Activated CD4-positive, alpha-beta memory T cell treated with anti-CD3 and anti-CD28 coated beads for 36 hours (primary cell): ENCODE measurements at regions not wholly inside any gene's neighbourhood (a gene's known extent, or its start where the extent isn't known, plus 50 kb on each side); places are given as distances from the start of the nearest gene placed in this dataset.

Experiments used
- CTCF ChIA-PET: fragments of 350-600 bp; sonication (Branson Sonifier 250); formaldehyde crosslinking; loops from one replicate; lab custom pipeline; 2021; ENCODE audit warnings: antibody characterized with exemption, inconsistent platforms; lab: Charles Lee
- POLR2A ChIA-PET: fragments of 350-600 bp; sonication (Branson Sonifier 250); formaldehyde crosslinking; loops from one replicate; lab custom pipeline; 2021; ENCODE audit warnings: antibody characterized with exemption; lab: Charles Lee
- DNase-seq: peaks from one replicate; pipeline ENCODE4 v3.0.0-alpha.2; 2020
- H3K27ac Mint-ChIP-seq: one replicate; pipeline ENCODE4 v1.8.0; 2021; ENCODE audit warnings: mixed read lengths
- H3K27me3 Mint-ChIP-seq: one replicate; pipeline ENCODE4 v1.8.0; 2021; ENCODE audit warnings: mixed read lengths
- H3K36me3 Mint-ChIP-seq: one replicate; pipeline ENCODE4 v1.8.0; 2021; ENCODE audit warnings: mixed read lengths
- H3K4me1 Mint-ChIP-seq: one replicate; pipeline ENCODE4 v1.8.0; 2021; ENCODE audit warnings: low read depth, mixed read lengths
- H3K4me3 Mint-ChIP-seq: one replicate; pipeline ENCODE4 v1.8.0; 2021; ENCODE audit warnings: mild to moderate bottlenecking, mixed read lengths
- H3K9me3 Mint-ChIP-seq: one replicate; pipeline ENCODE4 v1.8.0; 2021; ENCODE audit warnings: mixed read lengths
- intact Hi-C: fragments of 100-400 bp; cut with micrococcal nuclease; formaldehyde crosslinking; loops from one replicate; pipeline ENCODE4 v1.15.1; 2023

DNA sequence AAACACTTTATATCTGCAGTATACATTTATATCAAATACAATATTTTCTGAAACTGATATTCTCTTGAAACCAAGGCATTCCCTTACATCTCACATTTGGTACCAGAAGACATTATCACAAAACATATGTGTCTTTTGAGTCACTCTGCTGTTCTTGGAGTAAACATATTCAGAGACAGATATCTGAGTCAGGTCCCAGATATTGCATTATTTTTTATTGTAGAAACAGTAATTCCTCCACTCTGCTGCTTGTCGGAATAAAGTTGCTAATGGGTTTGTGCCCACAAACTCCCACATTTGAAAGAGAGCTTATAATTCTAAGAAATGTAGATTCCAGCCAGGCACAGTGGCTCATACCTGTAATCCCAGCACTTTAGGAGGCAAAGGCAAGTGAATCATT is 261.1 kb upstream of the DAPK1 start:
- H3K4me1 Mint-ChIP-seq, result no peaks in the 10 kb centered on the region
- peaks cover 2% of the 10 kb centered on the region for H3K9me3 Mint-ChIP-seq
- H3K27ac Mint-ChIP-seq, result no peak overlapping the region
- ChIA-PET CTCF (no interaction called here), POLR2A (no interaction called here)
- H3K4me3 Mint-ChIP-seq, result no peak overlapping the region
- DNase-seq, result no peak
- H3K27me3 Mint-ChIP-seq, result peaks cover 10% of the 10 kb centered on the region
- intact Hi-C loops, result no loop called here
- no peaks in the 10 kb centered on the region for H3K36me3 Mint-ChIP-seq

DNA sequence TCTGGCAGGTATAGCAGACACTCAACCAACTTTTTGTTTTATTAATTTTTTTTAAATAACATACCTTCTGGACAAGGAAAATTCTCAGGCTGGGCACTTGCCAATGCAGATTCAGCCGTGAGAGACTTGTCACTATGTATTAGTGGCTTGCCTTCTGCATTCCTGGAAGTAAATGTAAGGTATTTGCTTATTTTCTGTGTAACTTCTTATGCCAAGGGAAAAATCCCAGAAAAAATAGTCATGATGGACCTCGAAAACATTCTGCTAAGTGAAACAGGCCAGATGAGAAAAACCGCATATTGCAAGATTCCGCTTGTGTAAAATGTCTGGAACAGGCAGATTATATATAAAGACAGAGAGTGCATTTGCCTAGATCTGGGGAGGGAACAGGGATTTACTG is 260.3 kb upstream of the DAPK1 start:
- H3K27ac Mint-ChIP-seq, result no peak overlapping the region
- peaks cover 10% of the 10 kb centered on the region for H3K27me3 Mint-ChIP-seq
- no peaks in the 10 kb centered on the region for H3K9me3 Mint-ChIP-seq
- ChIA-PET CTCF (no interaction called here), POLR2A (no interaction called here)
- no peak overlapping the region for H3K4me3 Mint-ChIP-seq
- intact Hi-C loops, result no loop called here
- DNase-seq, result no peak
- no peaks in the 10 kb centered on the region for H3K4me1 Mint-ChIP-seq
- H3K36me3 Mint-ChIP-seq, result no peaks in the 10 kb centered on the region

DNA sequence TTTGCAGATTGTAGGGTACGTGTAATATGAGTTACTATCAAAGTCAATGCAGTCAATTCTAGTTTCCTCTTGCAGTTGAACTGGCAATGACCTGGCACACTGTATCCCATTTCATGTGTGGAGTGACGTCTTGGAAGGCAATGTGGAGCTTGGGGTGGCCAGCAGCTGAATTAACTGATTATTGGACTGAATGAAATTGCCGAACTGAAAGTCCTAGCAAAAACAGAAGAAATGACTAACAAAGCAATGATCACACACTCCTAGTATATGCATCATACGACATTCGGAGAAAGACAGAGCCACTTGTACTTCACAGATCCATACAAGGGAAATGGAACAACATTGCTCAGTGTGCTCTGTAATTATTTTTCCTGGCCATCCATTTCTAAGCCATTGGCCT is 259.1 kb upstream of the DAPK1 start:
- CTCF ChIA-PET, result no interaction called here

DNA sequence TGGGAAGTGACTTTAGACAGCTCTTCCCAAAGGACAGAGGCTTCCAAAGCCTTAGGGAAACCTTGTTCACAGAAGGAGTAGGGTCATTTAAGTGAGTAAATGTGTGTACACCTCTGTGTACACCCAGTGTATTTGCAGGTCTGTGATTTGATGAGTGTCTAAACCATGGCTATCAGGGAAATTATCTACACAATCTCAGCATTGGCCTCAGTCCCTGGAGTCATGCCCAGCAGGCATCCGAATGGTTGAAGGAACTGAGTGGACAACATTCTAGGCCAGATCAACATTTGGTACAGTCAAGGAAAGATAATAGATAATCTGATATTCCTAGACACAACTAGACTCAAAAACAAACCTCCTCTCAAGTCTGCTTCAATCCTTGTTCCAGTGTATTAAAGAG is 258.4 kb upstream of the DAPK1 start:
- intact Hi-C loops, result no loop called here
- peaks cover 8% of the 10 kb centered on the region for H3K27me3 Mint-ChIP-seq

More for the DNA sequence above, 259.1 kb upstream of the DAPK1 start:
- Mint-ChIP-seq H3K4me1 (peaks cover 2% of the 10 kb centered on the region), H3K27me3 (peaks cover 8% of the 10 kb centered on the region), H3K27ac (no peak overlapping the region), H3K4me3 (no peak overlapping the region), H3K9me3 (no peaks in the 10 kb centered on the region), H3K36me3 (no peaks in the 10 kb centered on the region)
- intact Hi-C loops, result no loop called here
- POLR2A ChIA-PET, result no interaction called here
- DNase-seq, result no peak

DNA sequence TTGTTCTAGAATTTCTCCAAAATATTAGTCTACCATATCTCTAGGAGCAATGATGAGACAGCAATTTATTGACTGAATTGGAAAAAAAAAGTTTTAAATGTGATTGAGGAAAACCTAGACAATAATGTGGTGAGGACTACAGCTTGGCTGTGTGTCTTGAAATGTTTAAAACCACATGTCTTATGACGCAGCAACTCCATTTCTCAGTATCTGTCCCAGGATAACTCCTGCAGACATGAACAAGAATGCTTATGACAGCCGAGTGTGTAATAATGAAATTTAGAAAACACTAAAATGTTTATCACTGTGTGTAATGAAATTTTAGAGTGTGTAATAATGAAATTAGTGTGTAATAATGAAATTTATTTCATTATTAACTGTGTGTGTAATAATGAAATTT is 254.1 kb upstream of the DAPK1 start:
- H3K4me1 Mint-ChIP-seq, result peaks cover 2% of the 10 kb centered on the region
- no peak overlapping the region for H3K27ac Mint-ChIP-seq
- ChIA-PET POLR2A (no interaction called here), CTCF (no interaction called here)
- no peak for DNase-seq
- H3K36me3 Mint-ChIP-seq, result no peaks in the 10 kb centered on the region
- peaks cover 17% of the 10 kb centered on the region for H3K27me3 Mint-ChIP-seq
- intact Hi-C loops, result no loop called here
- H3K4me3 Mint-ChIP-seq, result no peak overlapping the region
- no peaks in the 10 kb centered on the region for H3K9me3 Mint-ChIP-seq

More for the DNA sequence above, 258.4 kb upstream of the DAPK1 start:
- Mint-ChIP-seq H3K27ac (no peak overlapping the region), H3K9me3 (no peaks in the 10 kb centered on the region), H3K4me3 (no peak overlapping the region), H3K4me1 (peaks cover 2% of the 10 kb centered on the region), H3K36me3 (no peaks in the 10 kb centered on the region)
- POLR2A ChIA-PET, result no interaction called here
- CTCF ChIA-PET, result no interaction called here
- DNase-seq, result no peak

DNA sequence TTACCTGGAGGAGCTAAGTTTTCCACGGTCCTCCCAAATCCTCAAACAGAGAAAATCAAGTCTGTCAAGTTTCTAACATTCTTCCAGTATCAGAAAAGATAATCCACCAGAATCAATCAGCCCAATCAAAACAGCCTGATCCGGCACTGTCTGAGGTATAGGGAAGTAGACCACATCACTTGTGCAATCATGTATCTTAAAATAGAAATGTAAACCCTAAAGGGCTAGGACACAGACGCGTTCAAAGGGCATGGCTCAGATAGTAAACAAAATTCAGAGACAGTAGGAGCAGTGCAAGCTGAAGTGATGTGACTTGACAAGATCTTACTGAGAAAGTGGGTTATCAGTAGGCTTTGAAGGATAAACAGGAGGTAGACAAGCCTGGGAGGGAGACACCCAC is 252.4 kb upstream of the DAPK1 start:
- H3K27me3 Mint-ChIP-seq, result peaks cover 14% of the 10 kb centered on the region
- no peak for DNase-seq
- H3K27ac Mint-ChIP-seq, result no peak overlapping the region
- CTCF ChIA-PET, result no interaction called here
- intact Hi-C loops, result no loop called here
- H3K36me3 Mint-ChIP-seq, result no peaks in the 10 kb centered on the region
- POLR2A ChIA-PET, result no interaction called here
- no peaks in the 10 kb centered on the region for H3K9me3 Mint-ChIP-seq
- H3K4me3 Mint-ChIP-seq, result no peak overlapping the region
- H3K4me1 Mint-ChIP-seq, result peaks cover 2% of the 10 kb centered on the region

DNA sequence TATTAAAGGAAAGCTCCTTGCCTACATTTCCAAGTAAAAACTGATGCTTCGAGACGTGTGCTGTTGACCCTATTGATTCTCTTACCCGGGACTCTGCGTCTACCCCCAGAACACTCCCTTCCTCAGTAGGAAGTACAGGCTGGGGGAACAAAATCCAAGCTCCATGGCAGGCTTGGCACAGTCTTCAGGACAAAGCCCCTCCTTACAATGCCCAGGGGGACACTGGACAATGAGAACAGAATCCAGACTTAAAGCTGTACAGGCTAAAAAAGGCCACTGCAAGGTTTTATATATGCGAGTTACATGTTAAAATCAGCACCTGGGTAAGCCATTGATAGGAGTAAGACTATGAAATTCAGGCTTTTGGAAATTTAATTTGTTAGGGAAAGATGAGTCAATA is 250.6 kb upstream of the DAPK1 start:
- POLR2A ChIA-PET, result no interaction called here
- H3K27me3 Mint-ChIP-seq, result peaks cover 11% of the 10 kb centered on the region
- no peaks in the 10 kb centered on the region for H3K36me3 Mint-ChIP-seq
- no peak overlapping the region for H3K4me3 Mint-ChIP-seq
- CTCF ChIA-PET, result no interaction called here
- intact Hi-C loops, result no loop called here
- H3K27ac Mint-ChIP-seq, result no peak overlapping the region
- no peaks in the 10 kb centered on the region for H3K9me3 Mint-ChIP-seq
- H3K4me1 Mint-ChIP-seq, result peaks cover 2% of the 10 kb centered on the region
- no peak for DNase-seq

DNA sequence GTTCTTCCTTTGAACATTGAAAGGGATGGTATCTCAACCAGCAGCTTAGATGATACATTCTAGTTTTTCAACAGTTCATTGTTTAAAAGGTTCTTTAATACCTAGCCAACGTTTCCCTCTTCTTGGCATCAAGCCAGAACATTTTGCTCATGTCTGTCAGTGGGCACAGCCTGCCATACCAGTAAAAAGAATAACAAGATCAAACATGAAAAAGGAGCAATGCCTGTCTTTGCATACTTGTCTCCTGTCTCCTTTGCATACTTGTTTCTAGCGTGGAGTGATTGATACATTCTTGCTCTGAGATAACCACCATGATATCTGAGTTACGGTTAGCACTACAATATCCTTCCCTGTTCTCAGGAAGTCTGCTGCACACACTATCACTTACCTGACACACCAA is 248.6 kb upstream of the DAPK1 start:
- H3K4me1 Mint-ChIP-seq, result no peaks in the 10 kb centered on the region
- no peak for DNase-seq
- H3K9me3 Mint-ChIP-seq, result no peaks in the 10 kb centered on the region
- H3K27me3 Mint-ChIP-seq, result peaks cover 11% of the 10 kb centered on the region
- ChIA-PET CTCF (no interaction called here), POLR2A (no interaction called here)
- no peak overlapping the region for H3K4me3 Mint-ChIP-seq
- no peak overlapping the region for H3K27ac Mint-ChIP-seq
- intact Hi-C loops, result no loop called here
- H3K36me3 Mint-ChIP-seq, result no peaks in the 10 kb centered on the region

DNA sequence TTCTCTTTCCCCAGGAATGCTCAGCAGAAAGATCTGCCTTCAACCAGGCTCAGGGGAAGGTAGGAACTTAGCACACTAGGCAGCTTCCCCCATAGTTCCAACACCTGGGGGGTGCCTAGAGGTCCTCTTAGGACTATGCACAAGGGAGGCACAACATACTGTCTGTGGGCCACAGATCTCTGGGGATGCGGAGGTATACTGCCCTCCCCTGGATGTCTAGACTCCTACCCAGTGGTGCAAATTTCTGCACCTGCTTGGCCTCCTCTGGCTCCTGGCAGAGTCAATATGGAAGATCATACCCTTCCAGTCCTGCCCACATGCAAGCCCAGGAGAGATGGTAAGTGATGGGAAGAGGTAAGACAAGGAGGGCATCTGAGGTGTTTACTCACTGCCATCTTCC is 247.5 kb upstream of the DAPK1 start:
- CTCF ChIA-PET, result no interaction called here
- H3K36me3 Mint-ChIP-seq, result no peaks in the 10 kb centered on the region
- peaks cover 8% of the 10 kb centered on the region for H3K27me3 Mint-ChIP-seq

DNA sequence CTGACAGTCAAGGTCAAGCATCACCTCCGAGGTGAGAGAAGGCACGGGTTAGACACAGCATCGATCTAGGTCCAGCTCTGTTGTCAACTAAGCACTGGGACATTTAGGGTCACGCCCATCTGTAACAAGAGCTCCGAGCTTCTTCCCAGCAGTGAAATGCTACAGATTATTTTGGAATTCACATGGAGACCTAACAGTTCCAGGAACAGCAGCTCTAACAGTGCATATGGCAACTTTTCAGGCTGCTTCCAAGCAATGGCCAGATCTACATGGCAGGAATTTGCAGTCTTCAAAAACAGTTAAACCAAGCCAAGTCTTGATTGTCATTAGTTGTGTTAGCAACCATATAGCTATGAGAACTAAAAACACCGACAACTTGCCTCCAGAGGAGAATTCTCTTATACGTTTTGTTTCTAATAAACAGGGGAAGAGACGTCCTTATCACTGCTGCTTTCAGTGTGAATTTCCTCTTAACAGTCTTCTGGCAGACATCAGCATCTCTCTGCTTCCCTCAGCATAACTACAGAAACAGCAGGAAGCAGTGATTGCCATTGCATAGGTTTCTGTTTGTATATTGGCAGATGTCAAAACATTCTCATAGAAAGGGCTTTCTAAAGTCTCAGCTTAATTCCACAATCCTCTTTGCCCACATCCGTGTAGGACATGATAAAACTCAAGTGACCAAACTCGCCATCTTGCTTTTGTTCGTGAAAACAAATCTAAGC is 242.1 kb upstream of the DAPK1 start:
- DNase-seq, result no peak
- H3K36me3 Mint-ChIP-seq, result no peaks in the 10 kb centered on the region
- ChIA-PET CTCF (no interaction called here), POLR2A (no interaction called here)
- no peaks in the 10 kb centered on the region for H3K4me1 Mint-ChIP-seq
- H3K4me3 Mint-ChIP-seq, result no peak overlapping the region
- H3K27ac Mint-ChIP-seq, result no peak overlapping the region
- H3K9me3 Mint-ChIP-seq, result no peaks in the 10 kb centered on the region
- H3K27me3 Mint-ChIP-seq, result peaks cover 3% of the 10 kb centered on the region
- intact Hi-C loops, result no loop called here

More for the DNA sequence above, 247.5 kb upstream of the DAPK1 start:
- intact Hi-C loops, result no loop called here
- Mint-ChIP-seq H3K9me3 (no peaks in the 10 kb centered on the region), H3K27ac (no peak overlapping the region), H3K4me3 (no peak overlapping the region), H3K4me1 (no peaks in the 10 kb centered on the region)
- no peak for DNase-seq
- POLR2A ChIA-PET, result no interaction called here

DNA sequence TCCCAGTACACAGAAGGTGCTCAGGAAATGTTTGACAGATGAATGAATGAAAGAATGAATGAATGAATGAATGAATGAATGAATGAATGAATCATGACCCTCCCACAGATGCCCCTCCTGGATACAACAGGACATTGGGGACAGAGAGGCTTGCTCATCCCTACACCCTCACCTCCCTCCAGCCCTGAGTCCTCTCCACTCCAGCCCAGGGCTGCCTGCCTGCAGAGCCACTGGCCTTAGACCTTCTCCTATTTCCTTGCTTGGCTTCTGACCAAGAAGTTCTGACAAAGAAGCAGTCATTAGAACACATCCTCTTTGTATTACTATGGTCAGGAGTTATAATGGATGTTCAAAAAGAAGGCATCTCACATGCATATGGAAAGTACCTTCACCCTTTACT is 240.7 kb upstream of the DAPK1 start:
- H3K9me3 Mint-ChIP-seq, result no peaks in the 10 kb centered on the region
- no peaks in the 10 kb centered on the region for H3K4me1 Mint-ChIP-seq
- no peak overlapping the region for H3K4me3 Mint-ChIP-seq
- ChIA-PET POLR2A (no interaction called here), CTCF (interaction anchor here (0.6 kb wide), 1 partner anchor 174 kb away, joined by 7 read pairs; no protein-coding TSS in a partner anchor)
- no peaks in the 10 kb centered on the region for H3K36me3 Mint-ChIP-seq
- intact Hi-C loops, result no loop called here
- DNase-seq, result no peak
- no peak overlapping the region for H3K27ac Mint-ChIP-seq
- peaks cover 3% of the 10 kb centered on the region for H3K27me3 Mint-ChIP-seq

DNA sequence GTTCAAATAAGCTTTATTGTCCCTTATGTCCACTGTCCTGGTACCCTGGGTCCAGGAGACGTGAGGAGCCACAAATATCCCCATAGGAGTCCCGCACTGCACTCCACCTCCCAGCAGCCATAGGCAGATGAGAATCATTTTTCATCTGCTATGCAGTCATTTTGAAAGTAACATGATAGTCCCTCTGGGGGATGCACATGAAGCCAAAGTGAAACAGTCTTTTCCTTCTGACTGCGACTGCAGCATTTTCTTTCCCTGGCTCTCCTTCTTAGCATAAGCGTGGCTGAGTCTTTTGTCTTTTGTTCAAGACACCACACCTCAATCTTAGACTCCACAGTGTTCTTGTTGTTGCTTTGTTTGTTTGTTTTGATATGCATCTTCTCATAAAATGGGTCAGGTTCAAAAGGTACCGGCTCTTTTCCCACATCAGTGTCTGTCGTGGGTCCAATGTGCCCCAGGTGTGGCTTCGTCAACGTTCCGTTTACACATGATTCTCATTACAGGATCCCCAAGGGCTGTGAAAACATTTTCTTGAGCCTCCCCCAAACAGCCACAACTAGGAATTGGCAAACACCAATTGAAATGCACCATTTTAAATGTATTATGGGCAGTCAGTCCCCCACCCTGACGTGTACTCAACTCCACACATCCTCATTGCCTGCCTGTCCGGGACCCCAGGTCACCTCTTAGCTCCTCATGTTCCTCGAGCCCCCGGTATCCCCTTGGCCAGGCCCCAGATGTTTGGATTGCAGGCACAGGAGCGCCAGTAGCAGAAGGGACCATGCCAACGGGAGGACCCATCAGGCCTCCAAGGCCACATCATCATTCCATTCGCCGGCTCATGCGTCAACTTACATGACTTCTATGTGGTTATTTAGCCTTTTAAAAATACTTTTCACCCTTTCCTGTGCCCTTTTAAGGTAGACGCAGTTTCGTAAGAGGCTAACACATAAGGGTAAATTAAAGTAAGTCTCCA is 237.8 kb upstream of the DAPK1 start:
- intact Hi-C loops, result no loop called here
- POLR2A ChIA-PET, result no interaction called here
- H3K27me3 Mint-ChIP-seq, result peaks cover 3% of the 10 kb centered on the region

More for the DNA sequence above, 237.8 kb upstream of the DAPK1 start:
- H3K4me1 Mint-ChIP-seq, result no peaks in the 10 kb centered on the region
- H3K9me3 Mint-ChIP-seq, result no peaks in the 10 kb centered on the region
- no peak overlapping the region for H3K27ac Mint-ChIP-seq
- no peak for DNase-seq
- H3K36me3 Mint-ChIP-seq, result no peaks in the 10 kb centered on the region
- no peak overlapping the region for H3K4me3 Mint-ChIP-seq
- CTCF ChIA-PET, result no interaction called here
